AG09309 (cell line): ENCODE measurements at regions not wholly inside any gene's neighbourhood (a gene's known extent, or its start where the extent isn't known, plus 50 kb on each side); places are given as distances from the start of the nearest gene placed in this dataset.

Source experiments
- DNase-seq: peaks from one replicate; pipeline ENCODE4 v3.0.0-alpha.2; 2010; ENCODE audit warnings: low read depth
- H3K4me3 ChIP-seq: 2 replicates; pipeline ENCODE4 v1.5.1; 2011; ENCODE audit warnings: mild to moderate bottlenecking, low read depth, low read length, moderate library complexity; ENCODE audit not compliant: control insufficient read depth
- CTCF ChIP-seq: IDR thresholded peaks from 2 replicates; pipeline ENCODE4 v1.5.1; 2011; ENCODE audit warnings: mild to moderate bottlenecking, low read depth, low read length, inconsistent platforms; ENCODE audit not compliant: insufficient read depth, control insufficient read depth; ENCODE audit errors: missing control alignments

- TF ChIP-seq CTCF: no peak
- H3K4me3 ChIP-seq: no peak overlapping the region
- DNase-seq: no peak
Observed at GRCh38 chr2:226483745-226484619, 315.6 kb downstream of the IRS1 start.

- DNase-seq: no peak
- TF ChIP-seq CTCF: no peak
- H3K4me3 ChIP-seq: no peak overlapping the region
Observed at GRCh38 chr2:226483143-226483542, 316.5 kb downstream of the IRS1 start.

GRCh38 chr2:226478109-226478809 lies 321.4 kb downstream of the IRS1 start:
- no peak for TF ChIP-seq CTCF
- H3K4me3 ChIP-seq: no peak overlapping the region
- DNase-seq: peak; percentile 71

- no peak overlapping the region for H3K4me3 ChIP-seq
- DNase-seq: no peak
- TF ChIP-seq CTCF: no peak
Observed at GRCh38 chr2:226477221-226478108, 322.2 kb downstream of the IRS1 start.

- peak; percentile 29 for DNase-seq
- H3K4me3 ChIP-seq: no peak overlapping the region
- no peak for TF ChIP-seq CTCF
Observed at GRCh38 chr2:226475650-226476049, 324.0 kb downstream of the IRS1 start.

GRCh38 chr2:226474131-226474530 lies 325.5 kb downstream of the IRS1 start:
- no peak overlapping the region for H3K4me3 ChIP-seq
- no peak for DNase-seq
- no peak for TF ChIP-seq CTCF
